CD4-positive, alpha-beta T cell treated with Interleukin-15 for 4 hours (primary cell): ENCODE measurements at regions not wholly inside any gene's neighbourhood (a gene's known extent, or its start where the extent isn't known, plus 50 kb on each side); places are given as distances from the start of the nearest gene placed in this dataset.
"Not testable (repeated sequence)": the region's sequence is repeated elsewhere in the genome, so short reads cannot be mapped to it uniquely, and the experiment has no call there.

Experiments
- DNase-seq: peaks from one replicate; pipeline ENCODE4 v3.0.0-alpha.2; 2020; ENCODE audit warnings: low spot score

DNA sequence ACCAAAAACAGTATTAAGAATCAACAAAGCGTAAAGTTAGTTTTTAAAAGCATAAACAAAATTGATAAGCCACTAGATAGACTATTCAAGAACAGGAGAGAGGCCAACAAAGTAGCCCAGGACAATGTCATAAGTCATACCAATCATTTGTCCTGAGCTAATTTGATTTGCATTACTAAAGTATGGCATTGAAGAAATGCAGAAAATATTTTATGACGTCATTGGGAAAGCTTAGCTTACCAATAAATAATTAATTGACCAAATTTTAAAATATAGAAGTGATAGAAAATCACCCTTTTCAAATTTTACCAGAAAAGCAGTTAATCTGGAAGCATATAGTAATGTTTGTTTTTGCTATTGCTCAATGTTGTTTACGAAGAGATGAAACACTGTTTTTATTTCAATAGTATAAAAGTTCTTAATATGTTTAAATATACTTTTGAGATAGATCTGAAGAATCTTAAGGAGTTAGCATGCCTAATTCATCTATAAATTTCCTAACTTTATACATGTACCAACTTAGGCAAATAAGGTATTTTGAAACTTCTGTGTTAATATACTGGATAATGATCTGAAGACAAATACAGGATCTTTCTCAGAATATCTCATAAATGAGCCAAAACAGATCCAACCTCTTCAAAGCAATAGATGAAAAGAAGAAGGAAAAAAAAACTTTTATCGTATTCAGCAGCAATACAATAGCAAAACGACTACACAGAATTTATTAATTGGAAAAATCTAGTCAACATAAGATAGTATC lies 1118.5 kb downstream of the SLC16A7 start:
- no peak for DNase-seq

DNA sequence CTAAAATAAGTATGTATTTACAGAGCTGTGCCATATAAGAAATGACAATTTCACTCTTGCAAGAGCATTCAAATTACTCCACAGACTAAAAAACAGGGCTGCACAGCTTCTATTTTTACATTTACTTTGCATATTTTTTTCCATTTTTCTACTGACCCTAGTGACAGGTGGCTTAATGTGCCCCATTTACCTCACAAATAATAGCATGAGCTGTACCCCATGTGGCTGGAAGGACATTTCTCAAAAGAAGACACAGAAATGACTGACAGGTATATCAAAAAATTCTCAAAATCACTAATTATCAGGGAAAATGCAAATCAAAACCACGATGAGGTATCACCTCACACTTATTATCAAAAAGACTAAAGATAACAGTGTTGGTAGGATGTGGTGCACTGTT lies 1128.6 kb downstream of the SLC16A7 start:
- DNase-seq = no peak

DNA sequence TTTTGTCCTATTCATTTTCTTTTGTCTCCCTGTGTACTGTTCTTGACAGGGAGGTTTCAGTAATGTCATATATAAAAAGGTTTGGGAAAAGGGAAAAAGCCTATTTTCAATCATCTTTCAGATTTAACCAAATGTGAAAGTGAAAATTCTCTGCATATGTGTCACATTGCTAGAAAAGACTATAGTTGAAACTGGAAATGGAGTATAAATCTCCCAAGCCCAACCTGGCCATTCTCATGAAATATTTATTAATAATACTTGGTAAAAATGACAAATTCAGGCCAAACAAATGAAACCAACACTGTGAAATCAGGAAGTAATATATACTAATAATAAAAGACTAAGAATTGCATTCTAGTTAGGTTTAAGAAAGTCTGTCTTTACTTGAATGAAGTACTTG lies 1129.2 kb downstream of the SLC16A7 start:
- no peak for DNase-seq

DNA sequence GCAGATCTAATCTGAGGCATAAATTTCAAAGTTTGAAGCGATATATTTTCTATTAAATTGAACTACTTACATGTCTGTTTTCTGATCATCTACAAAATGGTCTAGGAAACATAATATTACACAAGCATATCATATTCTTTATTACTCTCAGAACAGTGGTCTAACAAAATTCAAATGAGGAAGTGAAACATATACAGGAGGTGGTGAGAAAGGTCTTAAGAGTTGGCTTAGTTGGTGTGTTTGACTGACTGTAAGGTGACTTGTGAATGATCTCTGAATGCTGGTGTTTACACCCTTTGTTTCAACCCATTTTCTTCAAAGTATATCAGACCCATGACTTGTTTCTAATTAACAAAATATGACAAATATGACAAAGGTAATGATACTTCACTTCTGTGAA lies 1156.8 kb downstream of the SLC16A7 start:
- no peak for DNase-seq

DNA sequence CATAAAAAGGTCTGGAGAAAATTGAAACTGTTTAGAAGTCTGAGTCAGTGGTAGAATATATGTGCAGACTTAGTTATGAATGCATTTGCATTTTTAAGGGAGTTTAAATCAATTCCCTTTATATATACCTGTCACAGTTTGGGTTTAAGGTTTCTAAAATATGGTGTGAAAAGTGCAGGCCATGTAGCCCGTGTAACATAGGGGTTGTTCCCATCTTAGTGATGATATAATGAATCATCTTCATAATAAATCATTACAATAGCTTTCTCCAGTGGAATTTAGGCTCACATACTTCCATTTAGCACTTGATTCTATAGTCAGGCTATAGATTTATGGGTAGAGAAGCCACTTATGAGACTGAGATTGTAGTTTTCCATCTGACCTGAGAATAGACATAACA lies 1162.4 kb downstream of the SLC16A7 start:
- no peak for DNase-seq

DNA sequence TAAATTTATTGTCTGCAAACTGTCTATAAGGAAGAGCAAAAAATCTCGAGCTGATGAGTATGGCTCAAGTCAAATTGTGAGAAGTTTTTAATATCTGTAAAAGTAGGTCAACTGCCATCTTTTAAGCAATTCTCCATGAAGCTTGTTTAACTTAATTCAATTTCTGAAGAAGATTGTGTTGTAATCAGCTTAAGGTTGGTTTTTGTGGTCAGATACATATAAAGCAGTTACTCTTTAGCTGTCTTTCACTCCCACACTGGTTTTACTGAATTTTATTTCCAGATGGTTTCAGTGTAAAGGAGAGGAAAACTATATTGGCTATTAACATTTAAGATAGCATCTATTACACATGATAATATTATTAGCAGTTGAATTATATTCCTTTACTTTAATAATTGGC lies 1165.1 kb downstream of the SLC16A7 start:
- no peak for DNase-seq

DNA sequence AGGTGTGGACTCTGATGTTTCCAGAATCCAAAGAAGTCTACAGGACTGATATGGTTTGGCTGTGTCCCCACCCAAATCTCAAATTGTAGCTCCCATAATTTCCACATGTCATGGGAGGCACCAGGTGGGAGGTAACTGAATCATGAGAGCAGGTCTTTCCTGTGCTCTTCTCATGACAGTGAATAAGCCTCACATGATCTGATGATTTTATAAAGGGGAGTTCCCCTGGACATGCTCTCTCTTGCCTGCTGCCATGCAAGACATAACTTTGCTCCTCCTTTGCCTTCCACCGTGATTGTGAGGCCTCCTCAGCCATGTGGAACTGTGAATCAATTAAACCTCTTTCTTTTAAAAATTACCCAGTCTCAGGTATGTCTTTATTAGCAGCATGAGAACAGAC lies 1205.3 kb downstream of the SLC16A7 start:
- DNase-seq = not testable (repeated sequence)

DNA sequence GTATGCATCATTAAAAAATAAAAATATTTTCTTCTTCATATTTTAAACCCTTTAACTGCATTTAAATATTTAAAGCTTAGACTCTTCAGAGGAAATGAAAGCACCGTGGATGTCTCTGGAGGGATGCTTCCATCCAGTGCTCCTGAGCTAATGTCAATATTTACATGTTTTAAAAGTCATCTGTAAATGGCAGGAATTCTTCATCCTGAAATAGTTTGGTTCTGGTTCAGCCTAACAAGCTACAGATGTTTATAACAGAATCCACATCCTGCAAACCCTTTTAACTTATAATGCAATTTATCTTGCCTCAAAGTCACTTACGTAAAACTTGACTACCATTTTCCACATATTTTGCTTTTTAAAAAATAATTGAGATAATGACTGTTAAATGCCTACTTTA lies 1207.3 kb downstream of the SLC16A7 start:
- no peak for DNase-seq

DNA sequence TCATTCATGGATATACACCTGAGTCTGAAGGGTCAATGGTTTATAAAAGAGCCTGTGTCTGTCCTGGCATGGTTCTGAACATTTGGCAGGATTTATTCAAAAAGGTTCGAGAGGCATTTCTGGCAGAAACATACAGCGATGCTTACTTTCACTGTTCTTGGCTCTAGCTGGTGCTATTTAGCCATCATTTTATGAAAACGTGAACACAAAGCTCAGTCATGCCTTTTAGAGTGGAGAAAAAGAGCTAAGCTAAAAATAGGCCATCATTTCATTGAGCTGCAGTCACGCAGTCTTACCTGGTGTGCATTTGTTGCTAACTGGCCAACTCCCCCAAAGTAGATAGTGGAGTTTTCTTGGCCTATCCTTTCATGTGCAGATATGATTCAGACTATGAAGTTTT lies 1209.5 kb downstream of the SLC16A7 start:
- no peak for DNase-seq

DNA sequence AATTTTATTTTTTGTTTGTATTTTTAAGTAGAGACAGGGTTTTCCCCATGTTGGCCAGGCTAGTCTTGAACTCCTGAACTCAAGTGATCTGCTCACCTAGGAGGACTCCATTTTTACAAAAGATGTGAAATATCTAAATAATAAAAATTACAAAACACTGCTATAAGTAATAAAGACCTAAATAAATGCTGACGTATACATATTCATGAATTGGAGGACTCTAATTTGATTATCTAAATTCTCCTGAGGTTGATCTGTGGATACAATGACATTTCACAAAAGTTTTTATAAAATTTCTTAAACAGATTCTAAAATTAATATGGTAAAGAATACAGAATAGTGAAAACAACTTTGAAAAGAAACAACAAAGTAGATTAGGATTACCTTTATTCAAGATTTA lies 1224.0 kb downstream of the SLC16A7 start:
- DNase-seq = no peak

DNA sequence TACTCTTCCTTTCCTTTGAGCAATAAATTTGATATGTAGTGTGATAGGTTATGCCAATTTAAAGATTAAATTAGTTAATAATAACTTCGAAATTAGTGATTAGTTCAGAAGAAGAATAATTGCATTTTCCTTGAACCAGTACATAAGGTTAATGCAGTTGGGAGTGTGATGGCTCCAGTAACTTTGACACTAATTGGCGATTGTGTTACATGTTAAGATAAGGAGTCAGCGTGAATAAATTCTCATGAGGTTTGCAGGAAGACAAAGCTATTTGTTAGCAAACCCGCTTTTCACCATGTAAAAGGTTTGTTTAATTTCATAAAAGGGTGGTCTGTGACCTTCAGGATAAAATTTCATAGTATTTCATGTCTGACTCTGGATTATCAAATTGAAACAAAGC lies 1226.8 kb downstream of the SLC16A7 start:
- DNase-seq = no peak

DNA sequence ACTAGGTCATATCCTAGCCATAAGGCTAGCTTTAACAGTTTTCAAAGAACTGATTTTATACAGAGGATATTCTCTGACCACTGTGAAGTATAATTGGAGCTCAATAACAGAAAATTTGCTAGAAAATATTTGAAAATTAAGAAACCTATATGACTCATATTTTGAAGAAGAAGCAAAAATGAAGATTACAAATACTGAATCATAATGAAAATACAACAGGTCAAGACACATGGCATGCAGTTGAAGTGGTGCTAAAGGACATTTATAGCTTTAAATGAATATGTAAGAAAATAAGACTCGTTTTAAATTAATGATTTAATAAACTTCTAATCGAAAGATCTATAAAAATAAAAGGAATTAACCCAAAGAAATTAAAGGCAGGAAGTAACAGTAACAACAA lies 1234.6 kb downstream of the SLC16A7 start:
- DNase-seq = no peak

DNA sequence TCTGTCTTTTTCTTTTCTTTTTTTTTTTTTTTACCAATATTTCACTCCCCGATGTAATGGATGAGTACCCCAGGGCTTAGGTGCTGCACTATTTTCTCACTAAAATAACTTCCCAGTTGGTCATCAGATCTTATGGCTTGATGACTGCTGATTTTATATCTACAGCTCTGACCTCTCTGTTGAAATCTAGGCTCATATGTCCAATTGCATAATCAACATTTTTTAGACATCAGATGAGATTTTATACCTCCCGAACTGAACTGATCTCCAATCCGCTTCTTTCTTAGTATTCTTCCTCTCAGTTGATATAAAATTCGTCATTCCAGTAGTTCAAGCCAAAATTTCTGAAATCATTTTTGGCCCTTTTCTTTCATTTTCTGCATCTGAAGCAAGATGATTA lies 1236.5 kb downstream of the SLC16A7 start:
- no peak for DNase-seq

DNA sequence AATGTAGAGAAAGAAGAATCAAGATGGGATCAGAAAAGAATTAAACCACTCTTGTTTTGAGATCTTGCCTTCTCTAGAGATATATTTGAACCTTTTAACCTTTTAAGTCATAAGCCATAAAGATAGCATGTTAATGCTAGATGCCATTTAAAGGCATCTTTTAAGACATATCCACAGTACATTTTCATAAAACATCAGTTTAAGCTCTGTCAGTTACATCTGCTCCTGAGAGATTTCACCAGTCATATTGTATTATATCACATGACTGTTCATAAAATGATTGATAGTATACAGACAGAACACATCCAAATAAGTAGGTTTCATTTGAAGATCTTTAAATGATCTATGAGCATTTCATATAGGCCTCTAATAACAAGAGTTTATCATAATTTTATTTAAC lies 1238.5 kb downstream of the SLC16A7 start:
- DNase-seq = no peak

DNA sequence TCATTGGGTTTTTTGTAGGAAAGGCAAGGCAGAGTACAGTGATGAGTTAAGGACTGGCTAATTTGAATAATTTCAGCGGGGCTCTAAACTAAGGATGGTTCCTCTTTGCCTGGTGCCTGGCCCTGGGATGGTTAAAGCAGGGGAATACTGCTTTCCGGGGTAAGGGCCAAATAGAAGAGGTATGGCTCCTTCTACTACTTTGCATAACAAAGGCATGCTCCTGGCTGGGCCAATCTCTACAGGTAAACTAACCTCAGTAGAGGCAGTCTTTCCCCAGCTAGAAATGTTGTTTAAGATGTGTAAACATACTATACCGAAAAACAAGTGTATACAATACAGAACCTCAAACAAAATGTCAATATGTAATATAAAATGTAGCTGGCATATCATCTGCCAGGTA lies 1239.0 kb downstream of the SLC16A7 start:
- no peak for DNase-seq

DNA sequence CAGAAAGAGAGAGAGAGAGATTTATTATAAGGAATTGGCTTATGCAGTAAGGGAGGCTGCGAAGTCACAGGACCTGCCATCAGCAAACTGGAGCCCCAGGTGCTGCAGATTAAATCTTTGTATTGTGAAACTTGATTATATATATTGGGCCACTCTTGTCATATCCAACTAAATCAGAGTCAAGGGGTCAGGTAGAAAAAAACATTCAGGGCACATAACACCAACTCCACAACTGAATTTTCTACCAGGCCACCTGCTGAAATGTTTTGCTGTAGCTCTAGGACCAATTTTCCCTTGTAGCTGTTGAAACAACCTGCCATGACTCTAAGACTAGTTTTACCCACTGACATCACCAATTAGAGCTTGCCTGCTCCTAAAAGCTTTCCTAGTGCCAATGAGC lies 1240.8 kb downstream of the SLC16A7 start:
- DNase-seq = no peak

DNA sequence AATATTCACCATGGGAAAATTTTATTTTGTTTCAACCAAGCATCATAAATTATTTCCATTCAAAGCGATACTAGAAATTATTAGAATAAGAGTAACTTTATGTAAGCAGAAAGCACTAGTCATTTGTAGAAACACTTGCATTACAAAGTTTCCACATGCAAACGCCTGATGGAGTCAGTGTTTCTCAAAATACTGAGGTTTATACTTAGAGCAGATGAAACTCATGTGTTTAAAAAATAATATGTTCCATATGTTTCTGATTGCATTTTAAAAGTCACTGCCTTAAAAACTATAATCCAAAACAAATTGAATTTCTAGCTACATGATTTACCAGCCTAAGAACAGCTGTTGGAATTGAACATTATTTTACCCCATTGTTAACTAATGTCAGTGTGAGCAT lies 1246.4 kb downstream of the SLC16A7 start:
- no peak for DNase-seq

DNA sequence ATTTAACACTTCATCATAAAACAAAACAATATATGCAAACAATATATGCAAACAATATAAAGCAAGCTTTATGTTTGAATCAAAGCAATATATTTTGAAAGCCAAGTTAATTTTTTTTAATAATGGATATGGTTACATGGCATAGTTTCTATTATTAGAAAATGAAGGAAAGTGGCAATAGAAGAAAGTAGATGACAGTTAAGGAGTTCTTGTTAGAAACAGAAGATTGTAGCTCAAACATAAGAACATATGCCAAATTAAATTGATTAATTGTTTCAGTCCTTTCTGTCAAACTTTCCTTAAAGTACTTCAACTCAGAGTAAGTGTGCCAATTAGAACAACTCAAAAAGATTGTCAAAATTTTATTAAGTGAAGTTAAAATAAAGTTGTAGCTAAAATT lies 1248.3 kb downstream of the SLC16A7 start:
- DNase-seq = no peak

DNA sequence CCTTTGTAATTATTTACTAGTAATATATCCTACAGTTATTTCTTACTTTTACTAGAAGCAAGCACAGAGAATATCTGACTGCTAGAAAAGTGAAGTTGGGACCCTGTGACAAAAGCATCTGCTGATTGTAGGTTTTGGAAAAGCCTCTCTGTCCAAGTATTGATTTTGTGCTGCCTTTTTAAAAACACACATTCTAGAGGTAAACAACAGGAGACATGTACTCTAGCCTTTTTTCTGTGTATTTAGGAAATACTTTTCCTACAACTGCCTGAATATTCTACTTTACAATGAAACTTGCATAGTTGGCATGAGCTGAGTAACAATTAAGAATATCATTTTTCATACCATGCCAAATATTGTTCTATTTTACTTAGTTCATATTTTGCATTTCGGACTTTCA lies 1249.0 kb downstream of the SLC16A7 start:
- no peak for DNase-seq

DNA sequence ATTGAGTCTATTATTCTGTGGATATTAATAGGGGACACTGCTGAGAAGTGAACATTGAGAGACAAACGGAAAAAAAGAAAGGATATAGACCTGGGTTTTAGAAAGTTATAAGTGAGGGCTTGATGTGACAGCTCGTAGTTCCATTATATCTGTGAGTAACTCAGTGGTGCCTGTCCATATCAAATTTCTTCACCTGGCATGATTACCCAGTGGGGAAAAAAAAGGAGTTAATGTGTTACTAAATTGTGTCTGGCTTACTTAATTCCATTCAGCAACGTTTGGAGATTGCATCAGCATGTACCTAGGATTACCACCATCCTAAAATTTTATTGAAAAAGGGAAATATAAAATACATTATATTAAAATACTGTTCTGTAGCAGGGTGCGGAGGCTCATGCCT lies 1249.9 kb downstream of the SLC16A7 start:
- no peak for DNase-seq

DNA sequence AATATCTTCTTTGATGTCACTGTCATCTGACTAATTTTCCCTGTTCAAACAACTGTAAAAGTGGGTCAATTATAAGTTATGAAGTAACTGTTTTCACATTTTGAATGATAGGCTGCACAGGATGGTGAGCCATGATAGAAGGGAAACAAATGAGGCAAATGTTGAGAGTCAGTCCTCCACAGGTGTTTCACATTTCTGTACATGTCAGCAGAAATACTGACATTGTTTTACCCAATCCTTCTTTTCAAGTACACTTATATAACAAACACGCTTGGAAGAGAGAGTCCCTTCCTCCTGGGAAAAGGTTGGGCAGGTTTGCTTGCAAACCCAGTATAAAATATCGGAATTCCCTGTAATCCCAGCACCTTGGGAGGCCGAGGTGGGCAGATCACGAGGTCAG lies 1251.5 kb downstream of the SLC16A7 start:
- DNase-seq = no peak

DNA sequence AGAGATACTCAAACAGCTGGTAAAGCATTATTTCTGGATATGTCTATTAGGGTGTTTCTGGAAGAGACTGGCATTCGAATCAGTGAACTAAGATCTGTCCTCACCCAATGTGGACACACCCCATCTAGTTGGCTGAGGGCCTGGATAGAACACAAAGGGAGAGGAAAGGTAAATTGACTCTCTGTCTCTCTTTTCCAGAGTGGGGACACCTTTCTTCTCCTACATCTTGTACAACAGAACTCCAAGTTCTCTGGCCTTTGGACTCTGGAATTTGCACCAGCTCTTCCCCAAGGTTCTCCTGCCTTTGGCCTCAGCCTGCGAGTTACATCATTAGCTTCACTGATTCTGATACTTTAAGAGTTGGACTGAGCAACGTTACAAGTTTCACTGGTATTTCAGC lies 1253.9 kb downstream of the SLC16A7 start:
- no peak for DNase-seq

DNA sequence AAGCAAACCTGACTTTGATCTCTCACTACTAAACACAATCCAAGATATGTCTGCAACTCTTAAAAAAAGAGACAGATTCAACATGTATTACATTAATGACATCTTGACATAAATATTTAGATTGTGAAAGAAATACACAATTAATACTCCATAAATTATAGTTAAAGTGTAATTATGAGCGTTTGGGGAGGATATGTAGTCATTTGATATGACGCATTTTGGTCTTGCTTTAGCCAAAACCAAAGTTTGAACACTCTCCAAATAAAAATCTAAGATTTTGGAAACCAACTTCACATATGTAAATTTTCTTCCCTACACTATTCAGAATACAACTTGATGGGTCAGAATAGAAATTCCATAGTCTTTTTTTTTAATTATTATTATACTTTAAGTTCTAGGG lies 1257.6 kb downstream of the SLC16A7 start:
- DNase-seq = no peak

DNA sequence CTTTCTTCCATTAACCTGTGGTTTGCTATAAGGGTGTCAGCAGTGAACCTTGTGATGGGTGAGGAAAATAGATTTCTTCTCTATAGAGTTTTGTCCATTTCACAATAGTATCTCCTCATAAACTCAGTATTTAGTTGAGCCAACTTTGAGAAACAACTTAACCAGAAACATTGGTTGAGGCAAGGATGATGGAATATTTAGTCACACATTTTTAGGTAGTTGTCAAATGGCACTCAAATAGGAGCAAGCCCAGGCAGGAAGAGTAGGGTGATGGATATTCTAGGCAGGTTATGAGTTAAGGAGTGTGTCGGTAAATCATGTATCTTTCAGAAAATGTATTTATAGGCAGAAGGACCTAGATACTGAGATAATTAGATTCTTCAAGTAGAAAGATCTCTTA lies 1267.6 kb downstream of the SLC16A7 start:
- no peak for DNase-seq

DNA sequence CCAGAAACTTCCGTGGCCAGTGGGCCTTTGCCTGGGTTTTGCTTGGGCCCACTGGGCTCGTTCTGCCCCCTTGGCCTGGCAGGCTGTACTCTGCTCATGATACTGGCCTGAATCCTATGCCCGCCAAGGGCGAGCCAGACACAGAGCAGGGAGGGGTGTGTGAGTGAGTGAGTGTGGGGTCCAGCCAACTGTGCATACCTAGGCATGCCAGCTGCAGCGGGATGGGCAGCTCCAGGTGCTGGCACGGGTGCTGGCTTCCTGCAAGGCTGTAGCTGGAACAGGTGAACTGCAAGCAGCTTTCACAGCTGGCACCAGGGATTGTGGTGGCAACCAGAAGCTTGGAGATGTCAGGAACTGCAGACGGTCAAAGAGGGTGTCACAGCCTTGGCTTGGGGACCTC lies 1276.4 kb downstream of the SLC16A7 start:
- DNase-seq = no peak
